Stimulated activated CD4-positive, alpha-beta T cell treated with anti-CD3 and anti-CD28 coated beads, Interleukin-4, amount 100 ng/mL, for 1 hour (primary cell): ENCODE measurements at regions not wholly inside any gene's neighbourhood (a gene's known extent, or its start where the extent isn't known, plus 50 kb on each side); places are given as distances from the start of the nearest gene placed in this dataset.

Experiments
- DNase-seq: peaks from one replicate; pipeline ENCODE4 v3.0.0-alpha.2; 2020

GRCh38 chr13:104043184-104043583, 977.0 kb upstream of the SLC10A2 start:
- DNase-seq: no peak

- DNase-seq: no peak
Observed at GRCh38 chr13:104034891-104035290, 968.7 kb upstream of the SLC10A2 start.

DNA sequence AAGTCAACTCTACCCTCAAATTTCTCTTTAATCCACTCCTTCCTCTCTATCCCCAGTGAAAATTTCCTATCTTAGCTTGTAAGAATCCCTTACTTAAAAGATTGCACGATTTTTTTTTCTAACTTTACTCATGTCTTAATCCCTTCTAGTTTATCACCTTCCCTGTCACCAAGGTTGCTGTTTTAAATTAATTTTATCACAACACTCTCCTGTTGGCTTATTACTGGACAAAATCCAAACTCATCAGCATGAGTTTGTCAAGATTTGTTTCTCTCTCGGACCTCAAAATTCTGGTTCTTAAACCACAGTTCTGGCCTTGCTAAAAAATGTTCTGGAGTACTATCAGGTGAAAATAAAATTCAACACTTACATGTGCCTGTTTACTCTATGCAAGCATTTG, 959.1 kb upstream of the SLC10A2 start:
- no peak for DNase-seq

- DNase-seq: no peak
Observed at GRCh38 chr13:104024416-104025170, 958.4 kb upstream of the SLC10A2 start.

DNA sequence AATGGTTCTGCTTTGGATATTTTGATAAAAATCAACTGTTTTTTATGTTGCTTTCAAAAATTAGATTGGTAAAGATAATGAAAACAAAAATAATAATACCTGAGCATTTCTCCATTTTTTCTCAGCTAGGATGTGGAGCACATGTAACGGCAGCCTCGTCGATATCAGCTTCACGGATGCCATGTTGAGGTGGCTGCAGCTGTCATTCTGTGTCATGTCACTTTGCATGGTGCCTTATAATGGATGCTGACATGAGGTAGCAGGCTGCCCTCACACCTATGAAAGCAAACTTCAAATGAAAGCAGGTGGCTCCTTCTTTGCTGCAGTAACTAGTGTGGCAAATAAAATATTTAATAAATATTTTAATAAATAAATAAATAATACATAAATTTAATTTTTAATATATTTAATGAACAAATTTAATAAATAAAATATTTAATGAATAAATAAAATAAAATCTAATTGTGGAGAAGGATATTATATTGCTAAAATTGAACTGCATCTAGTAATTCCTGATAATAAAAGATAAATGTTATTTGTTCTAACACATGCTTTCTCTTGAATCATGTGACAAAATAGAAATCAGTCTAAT, 955.7 kb upstream of the SLC10A2 start:
- no peak for DNase-seq

DNA sequence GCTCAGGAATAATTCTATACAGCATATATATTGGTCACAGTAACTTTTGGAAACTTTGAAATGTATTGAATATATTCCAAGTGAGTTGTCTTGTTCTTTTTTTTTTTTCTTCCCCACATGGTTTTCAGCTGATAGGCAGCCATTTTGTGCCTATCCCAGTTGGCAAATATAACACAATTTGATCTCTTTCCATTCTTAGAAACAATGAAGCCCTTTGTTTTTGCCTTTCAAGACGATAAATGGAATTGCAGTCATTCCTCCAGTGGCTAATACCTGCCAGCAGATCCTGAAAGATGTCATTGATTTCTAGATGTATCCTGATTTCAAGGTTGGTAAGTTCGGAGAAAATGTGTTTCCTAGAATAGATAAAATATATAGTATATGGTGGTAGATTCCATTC, 951.1 kb upstream of the SLC10A2 start:
- DNase-seq: no peak

DNA sequence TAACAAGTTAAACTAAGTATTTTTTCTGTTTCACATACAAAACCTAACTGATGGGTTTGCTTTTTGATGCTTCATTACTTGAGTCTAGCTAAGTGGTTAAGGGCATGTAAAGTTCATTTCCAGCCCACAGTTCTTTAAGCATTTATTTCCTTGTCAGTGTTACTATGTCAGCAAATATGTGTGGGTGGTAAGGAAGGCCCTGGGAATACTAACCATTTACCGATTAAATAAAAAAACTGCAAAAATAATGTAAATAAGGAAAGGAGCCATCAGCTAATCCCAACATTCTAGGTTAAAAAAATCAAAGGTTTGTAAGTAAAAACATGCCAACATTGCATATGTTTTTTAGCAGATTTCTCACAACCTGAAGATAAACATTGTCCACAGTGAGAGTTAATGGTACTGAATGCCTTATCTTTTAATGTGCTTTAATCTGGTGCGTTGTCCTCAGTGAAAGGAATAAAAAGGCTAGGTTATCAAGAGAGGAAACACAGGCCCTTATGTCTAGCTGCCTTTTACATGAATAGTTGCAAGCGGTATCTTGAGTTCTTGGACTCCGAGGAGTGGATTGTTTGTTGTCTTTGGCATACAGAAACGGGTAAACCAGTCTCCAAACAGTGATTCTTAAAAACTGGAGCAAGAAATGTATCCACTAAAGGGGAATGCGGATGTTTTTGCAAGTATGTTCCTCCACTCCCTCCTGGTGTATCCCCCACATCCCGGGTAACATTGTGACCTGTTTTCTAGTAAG, 949.6 kb upstream of the SLC10A2 start:
- DNase-seq: no peak

DNA sequence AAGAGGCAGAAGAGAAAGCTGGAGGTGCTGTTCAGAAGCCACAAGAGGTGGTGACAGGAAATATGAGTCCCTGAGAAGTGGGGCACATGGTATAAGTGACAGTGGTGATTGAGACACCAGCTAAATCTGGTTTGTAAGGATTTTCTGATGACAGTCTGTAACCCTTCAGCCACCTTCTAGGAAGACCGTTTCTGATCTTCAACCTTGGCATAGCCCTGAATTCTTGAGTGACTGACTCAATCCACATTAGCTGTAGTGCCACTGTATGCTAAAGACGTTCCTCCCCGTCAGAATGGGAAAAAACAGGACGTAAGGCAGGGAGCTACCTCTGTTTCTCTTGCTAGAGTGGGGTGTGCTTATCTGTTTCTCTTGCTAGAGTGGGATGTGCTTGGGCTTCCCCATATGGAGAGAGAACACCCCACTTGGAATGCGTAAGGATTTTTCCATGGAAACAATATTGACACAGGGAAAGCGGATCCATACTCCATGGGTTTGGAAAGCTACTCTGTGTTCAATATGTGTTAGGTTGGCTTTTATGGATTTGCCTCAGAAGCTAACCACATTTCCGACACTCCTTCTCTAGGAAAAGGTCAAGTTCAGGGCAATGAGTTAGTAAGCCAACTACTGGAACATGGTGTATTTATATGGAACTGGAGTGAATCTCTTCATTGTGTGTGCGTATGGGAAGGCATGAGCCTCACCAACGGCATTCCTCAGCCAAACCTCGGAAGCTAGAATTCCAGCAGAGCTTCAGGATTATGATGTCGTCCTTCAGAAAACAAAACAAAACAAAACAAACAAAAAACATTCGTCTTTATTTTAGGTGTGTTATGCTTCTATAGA, 948.8 kb upstream of the SLC10A2 start:
- DNase-seq: no peak

DNA sequence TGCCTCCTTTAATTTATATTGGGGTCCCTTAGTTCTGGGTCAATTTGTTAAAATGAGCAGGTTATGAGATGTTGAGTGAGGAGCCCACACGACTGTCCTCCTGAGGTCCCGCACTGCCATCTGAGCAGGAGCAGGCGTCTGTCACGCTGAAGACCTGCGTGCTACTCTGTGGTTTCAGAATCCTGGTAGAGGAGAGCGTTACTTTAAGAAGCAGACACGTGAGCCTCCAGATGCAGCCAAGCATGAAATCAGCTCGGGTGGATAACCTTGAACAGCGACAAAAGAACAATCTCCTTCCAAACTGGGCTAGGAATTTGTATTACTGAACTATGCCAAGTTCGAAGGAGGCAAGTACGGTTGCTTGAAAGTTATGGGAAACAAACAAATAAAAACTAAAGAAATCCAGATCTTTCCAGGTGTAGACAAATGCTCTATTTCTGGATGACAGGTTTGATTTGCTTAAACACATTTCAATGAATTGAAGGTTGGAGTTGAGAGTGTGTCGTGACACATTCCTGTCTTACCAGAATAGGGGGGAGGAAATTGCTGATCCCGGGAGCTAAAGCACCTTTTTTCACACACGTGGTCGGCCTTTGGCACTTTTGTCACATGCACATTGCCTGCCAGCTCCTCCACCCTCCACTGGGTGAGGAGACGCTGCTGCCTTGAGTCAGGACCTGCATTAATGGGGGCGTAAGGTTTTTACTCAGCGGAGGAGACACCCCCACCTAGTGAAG, 945.5 kb upstream of the SLC10A2 start:
- DNase-seq: no peak

GRCh38 chr13:104008541-104009435, 942.6 kb upstream of the SLC10A2 start:
- DNase-seq: no peak

DNA sequence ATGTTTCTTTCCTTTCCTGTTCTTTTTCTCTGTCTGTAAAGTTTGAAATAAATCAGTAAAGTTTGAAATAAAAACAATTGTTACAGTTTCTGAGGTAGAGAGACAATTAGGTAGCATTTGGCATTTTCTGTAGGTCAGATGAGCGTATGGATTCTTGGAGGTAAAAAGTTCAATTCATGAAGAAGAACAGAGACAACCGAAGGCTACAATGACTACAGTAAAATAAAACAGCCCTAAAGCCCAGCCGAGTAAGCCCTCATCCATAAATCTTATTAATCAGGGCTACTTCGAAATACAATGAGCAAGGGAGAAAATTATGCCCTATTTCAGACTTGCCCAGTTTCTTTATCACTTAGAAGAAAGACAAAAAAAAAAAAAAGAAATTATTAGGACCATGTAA, 941.9 kb upstream of the SLC10A2 start:
- no peak for DNase-seq

GRCh38 chr13:104006625-104007075, 940.4 kb upstream of the SLC10A2 start:
- no peak for DNase-seq

DNA sequence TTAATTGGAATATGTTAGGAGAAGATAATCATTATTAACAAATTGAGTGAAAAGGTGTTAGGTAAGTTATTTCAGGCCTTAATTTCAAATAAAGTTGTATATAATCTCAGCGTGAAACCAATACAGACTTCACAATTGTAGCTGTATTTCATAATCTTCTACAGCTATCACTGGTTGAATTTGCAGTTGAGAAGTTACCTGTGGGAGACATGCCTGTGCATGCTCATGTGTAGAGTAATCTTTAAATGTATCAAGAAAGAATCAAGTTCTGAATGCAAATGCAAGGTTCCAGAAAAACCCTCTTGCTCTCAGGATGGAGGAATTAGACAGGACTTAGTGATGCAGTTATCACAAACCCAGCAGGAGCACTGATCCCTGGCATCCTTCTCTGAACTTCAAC, 938.4 kb upstream of the SLC10A2 start:
- no peak for DNase-seq

GRCh38 chr13:104002216-104002615, 936.0 kb upstream of the SLC10A2 start:
- no peak for DNase-seq

DNA sequence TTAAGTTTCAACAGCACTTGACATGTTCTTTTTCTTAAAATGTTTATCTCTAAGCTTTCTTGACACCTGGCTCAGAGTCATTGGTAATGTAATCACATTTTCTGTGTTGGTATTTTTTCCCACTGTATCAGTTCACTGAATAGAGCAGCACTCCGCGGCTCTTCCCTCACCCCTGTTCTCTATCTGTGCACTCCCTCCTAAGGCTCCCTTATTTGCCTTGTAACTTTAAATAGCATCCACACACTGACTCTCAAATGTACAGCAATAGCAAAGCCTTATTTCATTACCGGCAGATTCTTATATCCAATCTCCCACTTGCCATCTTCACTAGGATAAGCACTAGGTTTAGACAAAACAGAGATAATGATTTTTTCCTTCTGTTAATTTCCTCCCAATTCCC, 935.5 kb upstream of the SLC10A2 start:
- no peak for DNase-seq

- DNase-seq: no peak
Observed at GRCh38 chr13:103996733-103997132, 930.5 kb upstream of the SLC10A2 start.

DNA sequence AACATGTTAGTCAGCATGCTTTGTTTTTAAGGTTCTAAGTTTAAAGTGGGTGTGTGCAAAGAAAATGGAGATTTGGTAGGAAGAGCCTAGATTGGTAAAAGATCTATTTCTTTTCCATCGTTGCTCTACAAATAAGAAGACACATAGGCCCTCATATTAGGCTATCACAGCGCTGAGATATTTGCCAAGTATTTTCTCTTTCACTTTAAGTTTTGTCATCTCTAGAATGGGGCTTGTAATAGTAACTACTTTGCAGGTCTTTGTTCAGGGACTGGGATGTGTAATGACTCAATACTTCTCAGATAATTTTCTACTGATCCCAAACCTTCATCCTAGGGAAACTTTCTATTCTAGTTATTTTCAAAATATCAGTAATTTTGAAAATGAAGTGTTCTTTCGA, 917.7 kb upstream of the SLC10A2 start:
- no peak for DNase-seq

GRCh38 chr13:103976371-103976770, 910.2 kb upstream of the SLC10A2 start:
- DNase-seq: no peak

GRCh38 chr13:103973740-103974139, 907.5 kb upstream of the SLC10A2 start:
- DNase-seq: no peak

DNA sequence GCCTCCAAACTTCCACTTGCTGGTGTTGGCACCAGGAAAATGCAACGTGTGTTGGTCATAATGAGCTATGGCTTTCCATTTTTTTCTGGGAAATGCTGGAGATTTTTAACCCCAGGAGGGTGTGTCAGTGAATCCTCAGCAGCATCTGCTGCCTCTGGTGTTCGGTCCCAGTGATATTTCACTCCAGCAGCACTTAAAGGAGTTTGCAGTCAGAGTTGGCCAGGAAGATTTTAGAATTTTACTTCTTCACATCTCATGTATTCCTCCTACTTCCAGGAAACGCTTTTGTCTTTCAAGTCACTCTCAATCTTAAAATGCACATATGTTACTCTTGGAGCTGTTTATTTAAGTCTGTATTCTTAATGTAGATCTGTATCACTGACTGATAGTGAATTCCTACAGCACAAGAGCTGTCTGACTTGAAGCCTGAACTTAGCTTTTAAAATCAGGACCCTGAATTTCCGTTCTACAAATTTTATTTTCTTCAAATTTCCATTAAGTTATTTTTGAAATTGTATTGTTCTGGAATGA, 903.4 kb upstream of the SLC10A2 start:
- no peak for DNase-seq
